ENCODE measurements at regions not wholly inside any gene's neighbourhood (a gene's known extent, or its start where the extent isn't known, plus 50 kb on each side); places are given as distances from the start of the nearest gene placed in this dataset.

DNA sequence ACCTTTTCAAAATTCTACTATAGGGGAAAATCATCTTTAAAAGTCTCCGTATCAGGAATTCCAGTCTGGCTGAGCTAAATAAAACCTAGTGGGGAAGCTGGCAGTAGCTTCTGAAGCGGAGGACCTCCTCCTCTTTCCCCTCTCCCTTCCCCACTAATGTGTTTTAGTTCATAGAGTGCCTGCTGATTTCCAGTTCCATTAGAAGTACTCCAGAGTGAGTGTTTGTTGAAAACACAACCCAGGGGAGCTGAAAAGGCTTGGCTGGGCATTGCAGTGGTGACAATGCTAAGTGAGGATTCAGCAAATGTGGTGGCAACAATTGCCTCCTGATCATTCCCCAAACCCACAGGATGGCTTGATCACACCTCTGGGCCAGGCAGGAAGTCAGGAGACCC is 144.2 kb upstream of the FRMD6 start:
- Histone ChIP-seq H3K27me3 (no peaks in the 10 kb centered on the region), H3K27ac (no peak overlapping the region), H3K4me3 (no peak overlapping the region), H3K36me3 (no peaks in the 10 kb centered on the region), H3K4me1 (peaks cover 15% of the 10 kb centered on the region), H3K9me3 (replicated peaks) (no peaks in the 10 kb centered on the region)
- DNase-seq, result no peak

DNA sequence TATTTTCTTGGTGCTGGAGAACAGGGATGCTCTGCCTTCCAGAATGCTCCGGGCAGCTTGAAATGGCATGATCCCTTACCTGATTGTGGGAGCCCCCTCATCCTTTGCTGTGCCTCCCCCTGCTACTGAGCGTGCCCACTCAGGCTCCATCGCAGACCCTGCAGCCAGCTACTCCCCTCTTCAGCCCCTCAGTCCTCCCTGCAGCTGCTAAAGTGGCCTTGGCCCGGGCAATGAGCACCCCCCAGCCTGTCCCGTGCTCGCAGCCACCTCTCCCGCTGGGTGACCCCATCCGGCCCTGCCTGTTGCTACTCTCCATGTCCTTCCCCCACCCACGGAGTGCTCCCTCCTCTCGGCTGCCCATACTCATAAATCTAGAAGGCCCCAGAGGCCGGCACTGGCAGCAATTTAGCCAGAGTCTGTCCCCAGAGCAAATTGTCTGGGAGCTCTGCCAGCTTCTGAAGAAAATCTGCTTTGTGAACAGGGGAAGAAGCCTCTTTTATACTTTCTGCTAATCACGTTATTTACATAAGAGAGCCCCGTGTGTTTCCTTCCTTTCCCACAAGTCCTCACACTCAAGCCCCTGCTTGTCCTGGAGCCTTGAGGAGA is 143.7 kb upstream of the FRMD6 start:
- Histone ChIP-seq H3K9me3 (replicated peaks) (no peaks in the 10 kb centered on the region), H3K27ac (peak overlapping the region; percentile 37), H3K27me3 (no peaks in the 10 kb centered on the region), H3K4me3 (peak overlapping the region; percentile 4; the same call in 1 of the 2 replicates), H3K4me1 (peaks cover 15% of the 10 kb centered on the region), H3K36me3 (no peaks in the 10 kb centered on the region)
- DNase-seq, result peak; percentile 79 to 84

DNA sequence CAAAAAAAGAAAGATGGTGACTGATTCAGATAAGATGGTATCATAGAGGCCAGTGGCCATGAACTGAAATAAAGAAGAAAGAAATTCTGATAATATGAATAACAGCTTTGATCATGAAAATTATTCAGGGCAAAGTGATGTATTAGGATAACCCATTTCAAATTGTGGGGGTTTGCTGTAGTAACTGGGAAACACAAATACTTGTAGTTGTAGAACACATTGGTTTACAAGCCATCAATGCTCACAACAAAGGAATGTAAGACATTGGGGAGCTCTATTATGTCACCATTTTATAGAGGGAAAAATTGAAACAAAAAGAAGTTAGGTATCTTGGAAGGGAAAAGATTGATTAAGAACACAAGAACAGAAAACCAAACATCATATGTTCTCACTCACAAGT is 140.4 kb upstream of the FRMD6 start:
- Histone ChIP-seq H3K9me3 (replicated peaks) (no peaks in the 10 kb centered on the region), H3K36me3 (no peaks in the 10 kb centered on the region), H3K4me3 (no peak overlapping the region), H3K27me3 (no peaks in the 10 kb centered on the region), H3K4me1 (peaks cover 15% of the 10 kb centered on the region), H3K27ac (no peak overlapping the region)
- no peak for DNase-seq

DNA sequence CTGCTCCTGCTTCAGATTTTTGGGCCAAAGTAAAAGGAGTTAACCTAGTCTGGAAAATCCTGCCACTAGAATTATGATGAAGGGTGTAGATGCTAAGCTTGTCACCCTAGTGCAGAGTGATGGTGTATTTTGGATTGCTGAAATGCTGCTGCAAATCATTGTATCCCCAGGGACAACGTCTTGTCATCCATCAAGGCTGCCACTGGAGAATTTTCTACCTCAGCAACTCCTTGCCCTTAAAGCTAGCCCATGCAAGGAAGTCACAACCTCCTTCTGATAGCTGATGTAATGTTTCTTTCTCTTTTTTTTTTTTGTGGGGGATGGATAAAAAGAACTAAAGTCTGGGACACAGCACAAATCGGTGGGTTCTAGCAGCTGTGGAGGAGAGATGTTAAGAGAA is 139.4 kb upstream of the FRMD6 start:
- Histone ChIP-seq H3K27me3 (no peaks in the 10 kb centered on the region), H3K4me1 (peaks cover 15% of the 10 kb centered on the region), H3K4me3 (no peak overlapping the region), H3K9me3 (replicated peaks) (no peaks in the 10 kb centered on the region), H3K36me3 (no peaks in the 10 kb centered on the region), H3K27ac (no peak overlapping the region)
- DNase-seq, result no peak

DNA sequence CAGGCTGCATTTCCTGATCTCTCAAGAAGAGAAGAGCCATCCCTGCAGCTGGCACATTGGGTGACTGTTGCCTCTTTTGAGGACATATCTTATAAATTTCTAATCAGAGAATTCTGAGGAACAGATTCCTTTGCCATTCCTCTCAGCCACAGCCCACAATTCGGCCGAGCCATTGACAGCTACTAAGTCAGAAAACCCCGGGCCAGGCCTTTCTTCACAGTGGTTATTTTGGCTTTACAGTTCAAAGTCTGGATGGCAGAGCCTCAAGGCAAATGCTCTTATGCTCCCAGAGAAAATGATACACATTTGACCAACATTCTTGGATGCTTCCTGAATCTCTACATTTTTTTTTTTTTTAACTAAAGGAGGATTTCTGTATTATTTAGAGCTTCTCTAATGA is 138.4 kb upstream of the FRMD6 start:
- Histone ChIP-seq H3K27ac (no peak overlapping the region), H3K9me3 (replicated peaks) (no peaks in the 10 kb centered on the region), H3K27me3 (no peaks in the 10 kb centered on the region), H3K36me3 (no peaks in the 10 kb centered on the region), H3K4me3 (no peak overlapping the region), H3K4me1 (peaks cover 8% of the 10 kb centered on the region)
- no peak for DNase-seq

DNA sequence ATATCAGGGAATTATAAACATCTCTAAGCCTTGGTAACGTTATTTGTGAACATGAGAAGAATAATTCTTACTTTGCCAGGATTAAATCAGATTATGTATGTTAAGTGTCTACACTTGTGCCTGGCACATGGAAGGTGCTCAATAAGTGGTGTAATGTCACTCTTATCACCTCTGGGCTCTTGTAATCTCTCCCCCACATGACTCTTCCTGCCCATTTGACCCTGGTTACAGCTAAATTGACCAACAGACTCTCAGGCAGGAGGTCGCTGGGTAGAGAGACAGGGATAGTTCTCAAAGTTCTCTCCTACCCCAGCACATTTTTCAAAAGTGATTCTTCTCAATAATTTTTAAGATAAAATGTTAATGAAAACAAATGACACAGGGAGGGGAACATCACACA is 137.8 kb upstream of the FRMD6 start:
- Histone ChIP-seq H3K9me3 (replicated peaks) (no peaks in the 10 kb centered on the region), H3K4me3 (no peak overlapping the region), H3K4me1 (peaks cover 1% of the 10 kb centered on the region), H3K27me3 (no peaks in the 10 kb centered on the region), H3K36me3 (no peaks in the 10 kb centered on the region), H3K27ac (no peak overlapping the region)
- no peak for DNase-seq

DNA sequence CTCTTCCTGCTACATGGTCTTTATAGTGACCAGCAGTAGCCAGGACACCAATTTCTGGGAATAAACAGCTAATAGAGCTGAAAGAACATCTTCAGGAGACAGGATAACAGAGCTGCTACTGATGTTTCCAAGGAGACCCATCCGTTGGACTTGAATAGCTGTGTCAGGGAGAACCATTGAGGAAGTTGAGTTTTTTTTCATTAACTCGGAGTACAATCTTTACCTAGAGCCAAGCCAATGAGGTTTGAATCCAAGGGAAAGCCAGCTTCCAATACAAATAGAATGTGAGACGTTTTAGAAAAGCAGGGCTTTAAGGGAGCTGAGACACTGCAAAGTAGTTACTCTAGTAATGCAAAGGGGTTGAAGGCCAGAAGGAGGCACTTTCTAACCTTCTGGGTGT is 136.1 kb upstream of the FRMD6 start:
- Histone ChIP-seq H3K9me3 (replicated peaks) (no peaks in the 10 kb centered on the region), H3K4me3 (no peak overlapping the region), H3K27me3 (no peaks in the 10 kb centered on the region), H3K4me1 (peaks cover 6% of the 10 kb centered on the region; the same call in 1 of the 2 replicates), H3K27ac (no peak overlapping the region), H3K36me3 (no peaks in the 10 kb centered on the region)
- DNase-seq, result no peak

DNA sequence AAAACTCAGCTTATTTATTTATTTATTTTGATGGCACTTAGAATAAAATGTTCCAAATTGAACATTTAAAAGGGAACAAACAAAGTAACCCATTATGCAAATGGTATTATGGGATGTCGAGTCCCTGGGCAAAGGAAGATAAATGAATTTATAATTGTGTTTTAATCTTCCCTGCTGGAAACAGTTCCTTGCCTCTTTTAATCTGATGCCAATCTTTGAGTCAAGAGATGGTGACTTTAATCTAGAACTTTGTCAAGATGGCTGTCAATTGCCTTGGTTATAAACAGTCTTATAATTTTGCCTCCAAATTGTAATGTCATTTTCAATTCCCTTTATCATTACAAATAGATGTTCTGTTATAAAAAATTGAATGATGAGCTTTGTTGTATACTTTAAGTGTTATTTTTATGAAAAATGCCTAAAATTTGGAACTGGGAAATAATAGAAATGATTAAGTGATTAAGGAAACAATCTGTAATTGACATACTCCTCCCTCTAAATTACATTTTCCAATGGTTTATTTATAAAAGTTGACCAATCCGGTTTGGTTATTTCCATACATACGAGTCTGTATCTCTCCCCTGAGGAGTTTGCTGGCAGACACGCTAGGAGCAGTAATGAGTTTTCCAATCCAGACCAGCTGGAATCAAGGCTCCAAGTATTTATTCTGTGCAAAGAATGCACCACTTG is 134.9 kb upstream of the FRMD6 start:
- no peaks in the 10 kb centered on the region for H3K27me3 ChIP-seq
- no peaks in the 10 kb centered on the region for H3K36me3 ChIP-seq
- no peaks in the 10 kb centered on the region for H3K9me3 ChIP-seq (replicated peaks)
- no peak overlapping the region for H3K27ac ChIP-seq
- no peak overlapping the region for H3K4me3 ChIP-seq
- peaks cover 15% of the 10 kb centered on the region for H3K4me1 ChIP-seq
- DNase-seq, result no peak

DNA sequence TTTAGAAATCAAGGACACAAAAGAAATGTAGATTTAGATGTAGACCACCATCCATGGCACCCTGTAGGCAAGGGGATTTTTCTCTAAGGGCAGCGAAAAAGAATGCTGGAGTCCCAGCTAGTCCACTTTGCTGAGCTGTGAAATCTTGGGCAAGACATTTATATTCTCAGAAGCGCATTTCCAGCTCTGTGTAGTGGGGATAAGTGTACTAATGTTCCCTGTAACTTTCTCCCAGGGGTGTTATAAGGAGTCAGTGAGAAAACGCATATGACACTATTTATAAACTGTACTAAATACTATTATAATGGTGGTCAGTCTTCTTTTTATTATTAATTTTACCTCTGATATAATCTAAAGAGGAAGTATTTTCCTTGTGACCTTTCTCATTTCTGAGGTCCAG is 133.4 kb upstream of the FRMD6 start:
- no peaks in the 10 kb centered on the region for H3K36me3 ChIP-seq
- no peak overlapping the region for H3K4me3 ChIP-seq
- peaks cover 21% of the 10 kb centered on the region for H3K4me1 ChIP-seq
- no peaks in the 10 kb centered on the region for H3K9me3 ChIP-seq (replicated peaks)
- no peaks in the 10 kb centered on the region for H3K27me3 ChIP-seq
- no peak overlapping the region for H3K27ac ChIP-seq
- DNase-seq, result no peak

DNA sequence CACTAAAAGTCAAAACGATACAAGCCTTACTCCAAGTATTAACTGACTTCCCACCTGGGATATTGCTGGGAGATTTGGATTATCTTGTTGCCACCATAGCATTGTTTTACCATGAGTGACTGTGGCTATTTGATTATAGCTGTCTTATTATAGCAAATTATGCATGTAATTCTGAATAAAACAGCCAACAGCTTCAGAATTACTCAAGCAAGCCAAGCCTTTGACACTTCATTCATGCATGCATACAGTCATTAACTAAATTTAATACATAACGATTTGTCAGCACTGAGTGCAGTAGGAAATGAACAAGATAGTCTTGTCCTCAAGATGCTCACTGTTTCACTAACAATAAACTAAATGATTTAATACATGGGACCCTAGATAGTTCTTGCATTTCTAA is 133.0 kb upstream of the FRMD6 start:
- Histone ChIP-seq H3K4me1 (peaks cover 21% of the 10 kb centered on the region), H3K4me3 (no peak overlapping the region), H3K27me3 (no peaks in the 10 kb centered on the region), H3K9me3 (replicated peaks) (no peaks in the 10 kb centered on the region), H3K36me3 (no peaks in the 10 kb centered on the region), H3K27ac (no peak overlapping the region)
- DNase-seq, result no peak

DNA sequence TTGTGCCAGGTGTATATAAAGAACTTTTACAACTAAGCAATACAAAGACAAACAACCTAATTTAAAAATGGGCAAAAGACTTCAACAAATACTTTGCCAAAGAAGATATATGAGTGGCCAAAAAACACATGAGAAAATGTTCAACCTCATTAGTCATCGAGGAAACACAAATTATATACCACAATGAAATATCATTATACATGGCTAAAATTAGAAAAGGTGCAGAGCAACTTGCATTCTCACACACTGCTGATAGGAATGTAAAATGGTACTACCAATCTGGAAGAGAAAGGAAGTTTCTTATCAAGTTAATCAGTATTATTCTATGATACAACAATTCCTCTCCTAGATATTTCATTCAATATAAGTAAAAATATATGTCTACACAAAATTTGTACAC is 131.6 kb upstream of the FRMD6 start:
- Histone ChIP-seq H3K27ac (no peak overlapping the region), H3K36me3 (no peaks in the 10 kb centered on the region), H3K9me3 (replicated peaks) (no peaks in the 10 kb centered on the region), H3K4me1 (peaks cover 21% of the 10 kb centered on the region), H3K27me3 (no peaks in the 10 kb centered on the region), H3K4me3 (no peak overlapping the region)
- DNase-seq, result no peak

DNA sequence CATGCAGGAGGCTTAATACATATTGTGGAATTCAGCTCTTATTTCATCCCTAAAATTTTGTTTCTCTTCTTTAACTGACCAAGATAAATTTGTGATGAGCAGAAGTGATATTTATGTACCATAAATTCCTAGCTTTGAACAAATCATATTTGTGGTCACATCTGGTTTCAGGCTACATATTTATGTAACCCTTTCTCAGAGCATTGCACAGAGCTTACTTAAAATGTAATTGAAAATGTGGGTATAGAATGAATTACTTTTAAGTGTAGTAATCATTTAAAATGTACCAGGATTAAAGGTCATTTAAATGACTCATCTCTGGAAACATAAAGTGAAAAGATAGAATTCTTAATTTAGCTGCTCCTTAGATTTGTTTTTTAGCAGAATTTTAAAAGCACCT is 129.9 kb upstream of the FRMD6 start:
- Histone ChIP-seq H3K9me3 (replicated peaks) (no peaks in the 10 kb centered on the region), H3K27ac (no peak overlapping the region; the same call in 1 of the 2 replicates), H3K27me3 (no peaks in the 10 kb centered on the region), H3K36me3 (no peaks in the 10 kb centered on the region), H3K4me1 (peaks cover 21% of the 10 kb centered on the region), H3K4me3 (no peak overlapping the region)
- peak in 1 of 2 experiments; percentile 45 for DNase-seq

DNA sequence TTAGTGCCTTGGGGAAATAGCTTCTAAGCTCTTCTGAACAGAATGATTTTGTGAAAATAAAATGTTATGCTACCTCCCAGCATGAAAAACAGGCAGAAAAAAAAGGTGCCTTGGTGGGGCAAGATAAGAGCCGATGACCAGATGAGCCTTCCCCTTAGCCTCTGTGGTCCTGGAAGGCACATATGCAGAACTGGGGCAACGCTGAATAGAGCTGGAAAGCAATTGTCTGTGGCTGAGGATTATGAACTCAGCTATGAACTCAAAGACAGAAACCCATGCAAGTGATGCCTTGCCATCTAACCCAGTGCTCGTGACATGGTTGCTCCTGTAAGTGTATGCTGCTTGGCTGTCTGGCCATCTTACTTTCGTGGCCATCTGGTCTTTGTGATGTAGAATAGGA is 128.5 kb upstream of the FRMD6 start:
- H3K9me3 ChIP-seq (replicated peaks), result no peaks in the 10 kb centered on the region
- peaks cover 21% of the 10 kb centered on the region for H3K4me1 ChIP-seq
- no peak overlapping the region for H3K27ac ChIP-seq
- H3K36me3 ChIP-seq, result no peaks in the 10 kb centered on the region
- H3K4me3 ChIP-seq, result no peak overlapping the region
- no peaks in the 10 kb centered on the region for H3K27me3 ChIP-seq
- DNase-seq, result no peak

DNA sequence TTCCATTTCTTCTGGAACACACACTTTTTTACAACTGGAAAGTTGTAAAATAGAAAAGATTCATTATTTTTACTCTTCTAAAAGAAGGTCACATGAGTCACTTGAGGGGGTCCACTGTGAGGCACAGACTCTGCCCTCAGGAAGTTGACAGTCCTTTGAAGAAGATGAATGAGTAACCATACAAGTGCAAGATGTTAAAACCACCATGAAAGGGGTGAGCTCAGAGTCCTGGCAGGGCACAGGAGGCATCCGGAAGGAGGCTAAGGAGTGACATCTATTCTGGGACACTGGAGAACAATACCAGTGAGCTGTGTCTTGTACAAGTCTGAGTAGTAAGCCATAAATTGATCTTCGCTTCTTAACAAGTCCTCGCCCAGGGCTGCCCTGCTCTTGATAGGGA is 126.0 kb upstream of the FRMD6 start:
- peaks cover 16% of the 10 kb centered on the region for H3K4me1 ChIP-seq
- no peak overlapping the region for H3K27ac ChIP-seq
- H3K9me3 ChIP-seq (replicated peaks), result no peaks in the 10 kb centered on the region
- H3K36me3 ChIP-seq, result no peaks in the 10 kb centered on the region
- no peak for DNase-seq
- no peaks in the 10 kb centered on the region for H3K27me3 ChIP-seq
- no peak overlapping the region for H3K4me3 ChIP-seq

DNA sequence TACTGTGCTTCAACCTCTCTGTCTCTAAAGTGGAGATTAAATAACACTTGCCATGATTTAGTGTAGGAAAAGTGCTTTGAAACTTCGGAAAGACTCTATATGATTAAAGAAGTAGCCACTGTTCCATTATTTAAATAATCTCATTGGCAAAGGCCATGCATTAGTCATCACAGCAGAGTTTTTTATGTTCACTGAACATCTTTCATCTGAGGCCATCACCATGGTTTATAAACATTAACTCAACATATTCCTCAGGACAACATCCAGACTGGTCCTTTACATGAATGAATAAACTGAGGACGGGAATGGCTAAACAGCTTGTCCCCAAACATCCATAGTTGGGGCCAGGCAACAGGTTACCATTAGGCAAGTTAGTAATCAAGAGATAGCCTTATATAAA is 124.6 kb upstream of the FRMD6 start:
- DNase-seq, result no peak
- Histone ChIP-seq H3K4me3 (no peak overlapping the region), H3K27ac (no peak overlapping the region), H3K36me3 (no peaks in the 10 kb centered on the region), H3K9me3 (replicated peaks) (no peaks in the 10 kb centered on the region), H3K4me1 (peaks cover 4% of the 10 kb centered on the region), H3K27me3 (no peaks in the 10 kb centered on the region)

DNA sequence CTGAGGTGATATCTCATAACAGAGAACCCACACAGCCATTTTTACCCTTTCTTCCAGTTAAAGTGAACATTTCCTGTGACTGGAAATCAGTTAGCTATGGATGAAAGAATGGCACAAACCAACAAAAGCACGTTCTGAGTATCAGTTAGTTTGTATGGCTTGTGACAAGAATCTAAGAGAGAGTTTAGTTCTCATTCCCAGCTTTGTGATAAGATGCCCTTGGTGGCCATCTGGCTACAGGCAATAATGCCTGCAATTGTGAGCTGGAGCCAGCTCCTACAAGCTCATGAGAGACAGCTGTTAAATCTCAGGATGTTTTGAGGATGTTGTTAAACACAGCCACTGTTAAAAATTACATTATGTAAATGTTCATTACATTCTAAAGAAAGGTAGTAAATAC is 122.0 kb upstream of the FRMD6 start:
- no peaks in the 10 kb centered on the region for H3K36me3 ChIP-seq
- H3K9me3 ChIP-seq (replicated peaks), result no peaks in the 10 kb centered on the region
- H3K27me3 ChIP-seq, result no peaks in the 10 kb centered on the region
- no peak overlapping the region for H3K27ac ChIP-seq
- H3K4me1 ChIP-seq, result peaks cover 10% of the 10 kb centered on the region
- no peak for DNase-seq
- H3K4me3 ChIP-seq, result no peak overlapping the region
